Spleen (tissue), 7 donors: ENCODE measurements at regions not wholly inside any gene's neighbourhood (a gene's known extent, or its start where the extent isn't known, plus 50 kb on each side); places are given as distances from the start of the nearest gene placed in this dataset.

ENCODE experiments used
- POLR2A ChIP-seq, 3 donors: fragments of 450-650 bp; IDR thresholded peaks; one replicate each; pipeline ENCODE4 v1.5.1; 2017; ENCODE audit warnings: antibody characterized with exemption in 3 of 3, mild to moderate bottlenecking in 1 of 3
- POLR2AphosphoS5 ChIP-seq, 3 donors: sonication (generic); formaldehyde crosslinking; IDR thresholded peaks; one replicate each; pipeline ENCODE4 v1.5.1; 2017; ENCODE audit warnings: antibody characterized with exemption in 3 of 3
- TF ChIP-seq, protein P1 (sequence below), 11 experiments: fragments of 200-600 bp in 7 of 11; fragments of 450-650 bp in 4 of 11; sonication (generic) in 4 of 11; IDR thresholded peaks in 8 of 11; conservative IDR thresholded peaks in 3 of 11; 1 replicate in 7 of 11; 2 replicates in 4 of 11; pipeline versions ENCODE4 v1.4.0 to v1.8.0; 2016 to 2021; ENCODE audit warnings: antibody characterized with exemption in 11 of 11, inconsistent platforms in 4 of 11, mild to moderate bottlenecking in 1 of 11
- donor health status: DM: no; HTN: no; CAD: no; lungs with moderate emphysema.
- donor health status: DM: no; HTN: no; CAD: no.
- donor health status: DM: no; HTN: no; CAD: no.

DNA sequence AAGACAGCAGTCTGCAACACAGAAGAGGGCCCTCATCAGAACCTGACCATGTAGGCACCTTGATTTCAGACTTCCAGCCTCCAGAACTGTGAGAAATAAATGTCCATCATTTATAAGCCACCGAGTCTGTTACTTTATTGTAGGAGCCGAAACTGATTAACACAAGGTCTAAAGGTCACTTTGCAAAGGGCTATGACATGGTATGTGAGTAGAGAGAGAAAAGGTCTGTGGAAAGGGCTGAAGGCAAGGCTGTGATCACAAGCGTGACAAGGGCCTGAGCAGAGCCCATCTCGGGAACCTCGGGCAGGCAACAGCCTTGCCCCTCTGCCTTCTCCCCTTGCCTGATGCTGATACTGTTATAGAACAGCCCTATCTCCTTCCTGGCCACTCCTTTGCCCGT lies 73.4 kb upstream of the TEAD1 start:
- TF ChIP-seq, protein P1, sequence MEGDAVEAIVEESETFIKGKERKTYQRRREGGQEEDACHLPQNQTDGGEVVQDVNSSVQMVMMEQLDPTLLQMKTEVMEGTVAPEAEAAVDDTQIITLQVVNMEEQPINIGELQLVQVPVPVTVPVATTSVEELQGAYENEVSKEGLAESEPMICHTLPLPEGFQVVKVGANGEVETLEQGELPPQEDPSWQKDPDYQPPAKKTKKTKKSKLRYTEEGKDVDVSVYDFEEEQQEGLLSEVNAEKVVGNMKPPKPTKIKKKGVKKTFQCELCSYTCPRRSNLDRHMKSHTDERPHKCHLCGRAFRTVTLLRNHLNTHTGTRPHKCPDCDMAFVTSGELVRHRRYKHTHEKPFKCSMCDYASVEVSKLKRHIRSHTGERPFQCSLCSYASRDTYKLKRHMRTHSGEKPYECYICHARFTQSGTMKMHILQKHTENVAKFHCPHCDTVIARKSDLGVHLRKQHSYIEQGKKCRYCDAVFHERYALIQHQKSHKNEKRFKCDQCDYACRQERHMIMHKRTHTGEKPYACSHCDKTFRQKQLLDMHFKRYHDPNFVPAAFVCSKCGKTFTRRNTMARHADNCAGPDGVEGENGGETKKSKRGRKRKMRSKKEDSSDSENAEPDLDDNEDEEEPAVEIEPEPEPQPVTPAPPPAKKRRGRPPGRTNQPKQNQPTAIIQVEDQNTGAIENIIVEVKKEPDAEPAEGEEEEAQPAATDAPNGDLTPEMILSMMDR (IDR thresholded peaks at IDR 0.05 in 8 of 11, conservative IDR thresholded peaks at IDR 0.05 in 3 of 11): no peak
- no peak for TF ChIP-seq POLR2A (IDR thresholded peaks at IDR 0.05)
- TF ChIP-seq POLR2AphosphoS5 (IDR thresholded peaks at IDR 0.05): no peak
